GM21576 (cell line): ENCODE measurements at regions not wholly inside any gene's neighbourhood (a gene's known extent, or its start where the extent isn't known, plus 50 kb on each side); places are given as distances from the start of the nearest gene placed in this dataset.
"Not testable (repeated sequence)": the region's sequence is repeated elsewhere in the genome, so short reads cannot be mapped to it uniquely, and the experiment has no call there.

Source experiments
- ATAC-seq: cut with Tn5 transposase; IDR thresholded peaks from one replicate; pipeline ENCODE4 v1.9.1; 2021; ENCODE audit warnings: mild to moderate bottlenecking, moderate library complexity; ENCODE audit not compliant: unreplicated experiment

GRCh38 chr1:112093372-112093694 is 103.9 kb upstream of the KCND3 start:
- ATAC-seq: no peak

- ATAC-seq: no peak
Observed at GRCh38 chr1:112099979-112100378, 110.5 kb upstream of the KCND3 start.

- ATAC-seq: no peak
Observed at GRCh38 chr1:112105557-112105956, 116.1 kb upstream of the KCND3 start.

GRCh38 chr1:112110031-112110430 is 120.6 kb upstream of the KCND3 start:
- no peak for ATAC-seq

- ATAC-seq: no peak
Observed at GRCh38 chr1:112111734-112112133, 122.3 kb upstream of the KCND3 start.

- no peak for ATAC-seq
Observed at GRCh38 chr1:112114540-112114939, 125.1 kb upstream of the KCND3 start.

GRCh38 chr1:112126598-112126997 is 137.1 kb upstream of the KCND3 start:
- ATAC-seq: no peak

GRCh38 chr1:112127606-112128005 is 138.1 kb upstream of the KCND3 start:
- ATAC-seq: not testable (repeated sequence)

- no peak for ATAC-seq
Observed at GRCh38 chr1:112133487-112133886, 144.0 kb upstream of the KCND3 start.

- ATAC-seq: no peak
Observed at GRCh38 chr1:112140743-112141142, 151.3 kb upstream of the KCND3 start.

GRCh38 chr1:112141301-112141700 is 151.8 kb upstream of the KCND3 start:
- no peak for ATAC-seq

GRCh38 chr1:112141923-112142322 is 152.5 kb upstream of the KCND3 start:
- ATAC-seq: no peak

GRCh38 chr1:112143871-112144441 is 154.5 kb upstream of the KCND3 start:
- ATAC-seq: no peak

- no peak for ATAC-seq
Observed at GRCh38 chr1:112144733-112145426, 155.4 kb upstream of the KCND3 start.

GRCh38 chr1:112146201-112146715 is 156.8 kb upstream of the KCND3 start:
- no peak for ATAC-seq

- ATAC-seq: not testable (repeated sequence)
Observed at GRCh38 chr1:112160214-112160613, 170.7 kb upstream of the KCND3 start.

- no peak for ATAC-seq
Observed at GRCh38 chr1:112165375-112165774, 175.9 kb upstream of the KCND3 start.

GRCh38 chr1:112169517-112169916 is 180.0 kb upstream of the KCND3 start:
- ATAC-seq: no peak

- ATAC-seq: no peak
Observed at GRCh38 chr1:112172294-112172882, 182.9 kb upstream of the KCND3 start.

- no peak for ATAC-seq
Observed at GRCh38 chr1:112177314-112177713, 187.8 kb upstream of the KCND3 start.

GRCh38 chr1:112188611-112189010 is 199.1 kb upstream of the KCND3 start:
- no peak for ATAC-seq

- no peak for ATAC-seq
Observed at GRCh38 chr1:112196008-112196588, 199.9 kb upstream of the CTTNBP2NL start.
